PC-3 (cell line): ENCODE measurements at regions not wholly inside any gene's neighbourhood (a gene's known extent, or its start where the extent isn't known, plus 50 kb on each side); places are given as distances from the start of the nearest gene placed in this dataset.

Source experiments
- CTCF ChIP-seq: fragments of 300-600 bp; sonication (generic); conservative IDR thresholded peaks from 2 replicates; pipeline ENCODE4 v1.5.1; 2017; ENCODE audit warnings: antibody characterized with exemption, low read depth, mild to moderate bottlenecking, low read length
- EZH2 ChIP-seq: fragments of 300-600 bp; sonication (generic); IDR thresholded peaks from one replicate; pipeline ENCODE4 v1.6.1; 2017; ENCODE audit warnings: antibody characterized with exemption, mild to moderate bottlenecking, low read length; ENCODE audit not compliant: unreplicated experiment

GRCh38 chr5:87099968-87100367 is 167.7 kb upstream of the RASA1 start:
- TF ChIP-seq CTCF (no peak), EZH2 (no peak)
